Subcutaneous abdominal adipose tissue (tissue), 5 donors: ENCODE measurements at regions not wholly inside any gene's neighbourhood (a gene's known extent, or its start where the extent isn't known, plus 50 kb on each side); places are given as distances from the start of the nearest gene placed in this dataset.

Source experiments
- H3K27ac ChIP-seq: one replicate; pipeline ENCODE4 v1.7.0; 2013; ENCODE audit warnings: low read depth, mild to moderate bottlenecking, inconsistent platforms, low read length, moderate library complexity
- H3K27me3 ChIP-seq, 5 donors: one replicate each; pipeline ENCODE4 v1.7.0; 2013; ENCODE audit warnings: low read length in 5 of 5, inconsistent platforms in 1 of 5; ENCODE audit not compliant: control insufficient read depth in 5 of 5, insufficient read depth in 4 of 5
- H3K36me3 ChIP-seq, 5 donors: one replicate each; pipeline ENCODE4 v1.7.0; 2013; ENCODE audit warnings: low read length in 5 of 5; ENCODE audit not compliant: control insufficient read depth in 5 of 5, insufficient read depth in 5 of 5
- H3K4me1 ChIP-seq, 5 donors: one replicate each; pipeline ENCODE4 v1.7.0; 2013; ENCODE audit warnings: low read length in 5 of 5, mild to moderate bottlenecking in 3 of 5, moderate library complexity in 1 of 5; ENCODE audit not compliant: control insufficient read depth in 5 of 5, insufficient read depth in 5 of 5
- H3K4me3 ChIP-seq, 5 donors: one replicate each; pipeline ENCODE4 v1.7.0; 2013; ENCODE audit warnings: low read length in 5 of 5, low read depth in 1 of 5
- H3K9ac ChIP-seq, 5 donors: one replicate each; pipeline ENCODE4 v1.7.0; 2013; ENCODE audit warnings: low read length in 5 of 5, mild to moderate bottlenecking in 4 of 5, moderate library complexity in 3 of 5
- H3K9me3 ChIP-seq, 5 donors: one replicate each; pipeline ENCODE4 v1.7.0; 2013; ENCODE audit warnings: low read length in 5 of 5; ENCODE audit not compliant: control insufficient read depth in 5 of 5
- donor health status: healthy.
- donor health status: healthy.
- donor health status: healthy.
- donor health status: healthy.
- donor health status: healthy.

- Histone ChIP-seq H3K9me3 (no peaks in the 10 kb centered on the region), H3K27me3 (no peaks in the 10 kb centered on the region), H3K4me3 (no peak overlapping the region), H3K27ac (no peak overlapping the region), H3K4me1 (peaks cover 0 to 21% (median 4%) of the 10 kb centered on the region in 5 donors), H3K36me3 (no peaks in the 10 kb centered on the region), H3K9ac (no peak overlapping the region)
Observed at GRCh38 chr5:123753180-123753936, 241.4 kb downstream of the CSNK1G3 start.

- peaks cover 0 to 21% (median 4%) of the 10 kb centered on the region in 5 donors for H3K4me1 ChIP-seq
- H3K27me3 ChIP-seq, result no peaks in the 10 kb centered on the region
- no peaks in the 10 kb centered on the region for H3K36me3 ChIP-seq
- H3K4me3 ChIP-seq, result no peak overlapping the region
- H3K9ac ChIP-seq, result no peak overlapping the region
- peak overlapping the region; percentile 13 for H3K27ac ChIP-seq
- H3K9me3 ChIP-seq, result no peaks in the 10 kb centered on the region
Observed at GRCh38 chr5:123752552-123753179, 240.7 kb downstream of the CSNK1G3 start.

GRCh38 chr5:123751670-123752069, 239.7 kb downstream of the CSNK1G3 start:
- no peak overlapping the region for H3K4me3 ChIP-seq
- no peaks in the 10 kb centered on the region for H3K9me3 ChIP-seq
- no peaks in the 10 kb centered on the region for H3K36me3 ChIP-seq
- H3K4me1 ChIP-seq, result peaks cover 0 to 21% (median 4%) of the 10 kb centered on the region in 5 donors
- H3K27me3 ChIP-seq, result no peaks in the 10 kb centered on the region
- H3K27ac ChIP-seq, result no peak overlapping the region
- H3K9ac ChIP-seq, result no peak overlapping the region

- Histone ChIP-seq H3K9ac (no peak overlapping the region), H3K4me1 (peaks cover 0 to 4% (median 2%) of the 10 kb centered on the region in 5 donors), H3K27ac (no peak overlapping the region), H3K4me3 (no peak overlapping the region), H3K27me3 (no peaks in the 10 kb centered on the region), H3K36me3 (no peaks in the 10 kb centered on the region), H3K9me3 (no peaks in the 10 kb centered on the region)
Observed at GRCh38 chr5:123748239-123748638, 236.3 kb downstream of the CSNK1G3 start.

GRCh38 chr5:123746683-123747360, 234.8 kb downstream of the CSNK1G3 start:
- Histone ChIP-seq H3K9me3 (no peaks in the 10 kb centered on the region), H3K27ac (no peak overlapping the region), H3K4me1 (no peaks in the 10 kb centered on the region), H3K4me3 (no peak overlapping the region), H3K9ac (no peak overlapping the region), H3K36me3 (no peaks in the 10 kb centered on the region), H3K27me3 (no peaks in the 10 kb centered on the region)

GRCh38 chr5:123743990-123744583, 232.1 kb downstream of the CSNK1G3 start:
- Histone ChIP-seq H3K9ac (no peak overlapping the region), H3K27me3 (no peaks in the 10 kb centered on the region), H3K4me1 (no peaks in the 10 kb centered on the region), H3K36me3 (no peaks in the 10 kb centered on the region), H3K9me3 (no peaks in the 10 kb centered on the region), H3K27ac (no peak overlapping the region), H3K4me3 (no peak overlapping the region)

GRCh38 chr5:123735384-123735783, 223.4 kb downstream of the CSNK1G3 start:
- no peaks in the 10 kb centered on the region for H3K27me3 ChIP-seq
- H3K9ac ChIP-seq, result no peak overlapping the region
- no peak overlapping the region for H3K4me3 ChIP-seq
- no peak overlapping the region for H3K27ac ChIP-seq
- H3K4me1 ChIP-seq, result no peaks in the 10 kb centered on the region
- H3K36me3 ChIP-seq, result no peaks in the 10 kb centered on the region
- H3K9me3 ChIP-seq, result peaks cover 0 to 7% (median 4%) of the 10 kb centered on the region in 5 donors

GRCh38 chr5:123732257-123732656, 220.3 kb downstream of the CSNK1G3 start:
- Histone ChIP-seq H3K36me3 (no peaks in the 10 kb centered on the region), H3K4me3 (no peak overlapping the region), H3K27me3 (no peaks in the 10 kb centered on the region)

GRCh38 chr5:123722451-123722850, 210.5 kb downstream of the CSNK1G3 start:
- H3K9ac ChIP-seq, result no peak overlapping the region
- no peaks in the 10 kb centered on the region for H3K27me3 ChIP-seq
- no peaks in the 10 kb centered on the region for H3K4me1 ChIP-seq
- no peaks in the 10 kb centered on the region for H3K9me3 ChIP-seq
- H3K4me3 ChIP-seq, result no peak overlapping the region
- H3K36me3 ChIP-seq, result no peaks in the 10 kb centered on the region
- H3K27ac ChIP-seq, result no peak overlapping the region

More at GRCh38 chr5:123732257-123732656, 220.3 kb downstream of the CSNK1G3 start:
- Histone ChIP-seq H3K4me1 (no peaks in the 10 kb centered on the region), H3K9ac (no peak overlapping the region), H3K27ac (no peak overlapping the region), H3K9me3 (peaks cover 0 to 7% (median 4%) of the 10 kb centered on the region in 5 donors)
